DND-41 (cell line): ENCODE measurements at regions not wholly inside any gene's neighbourhood (a gene's known extent, or its start where the extent isn't known, plus 50 kb on each side); places are given as distances from the start of the nearest gene placed in this dataset.

ENCODE experiments used
- CTCF ChIP-seq: IDR thresholded peaks from 2 replicates; pipeline ENCODE4 v1.5.1; 2012; ENCODE audit warnings: borderline replicate concordance, low read length, moderate library complexity, mild to moderate bottlenecking; ENCODE audit not compliant: poor library complexity, severe bottlenecking; ENCODE audit errors: extremely low read depth
- EZH2 ChIP-seq: IDR thresholded peaks from 3 replicates; pipeline ENCODE4 v1.6.1; 2012; ENCODE audit warnings: borderline replicate concordance, low read depth, mild to moderate bottlenecking, moderate library complexity, low read length, inconsistent platforms; ENCODE audit not compliant: severe bottlenecking

GRCh38 chr17:52515927-52516326, 357.4 kb upstream of the CA10 start:
- TF ChIP-seq CTCF (no peak), EZH2 (no peak)
